Naive B cell (primary cell): ENCODE measurements at regions not wholly inside any gene's neighbourhood (a gene's known extent, or its start where the extent isn't known, plus 50 kb on each side); places are given as distances from the start of the nearest gene placed in this dataset.

Source experiments
- ATAC-seq, 2 donors: fragments of 150-1000 bp; cut with Tn5 transposase; 2 replicates each; pipeline ENCODE4 v1.10.0; 2021; ENCODE audit warnings: low read depth in 2 of 2, mild to moderate bottlenecking in 2 of 2, moderate library complexity in 2 of 2
- DNase-seq: peaks from one replicate; pipeline ENCODE4 v3.0.0; 2022
- H3K27ac Mint-ChIP-seq, 6 donors: one replicate each; pipeline ENCODE4 v1.8.0; 2020 to 2022; ENCODE audit warnings: mild to moderate bottlenecking in 6 of 6, mixed read lengths in 6 of 6, moderate library complexity in 5 of 6, inconsistent platforms in 2 of 6
- H3K27me3 Mint-ChIP-seq, 3 donors: one replicate each; pipeline ENCODE4 v1.8.0; 2021 to 2022; ENCODE audit warnings: mixed read lengths in 3 of 3, mild to moderate bottlenecking in 1 of 3
- H3K36me3 Mint-ChIP-seq, 2 donors: one replicate each; pipeline ENCODE4 v1.8.0; 2020 to 2022; ENCODE audit warnings: mixed read lengths in 2 of 2, inconsistent platforms in 1 of 2, mild to moderate bottlenecking in 1 of 2
- H3K4me1 Mint-ChIP-seq, 3 donors: one replicate each; pipeline ENCODE4 v1.8.0; 2020 to 2022; ENCODE audit warnings: mixed read lengths in 3 of 3, inconsistent platforms in 1 of 3, mild to moderate bottlenecking in 1 of 3, moderate library complexity in 1 of 3
- H3K4me3 Mint-ChIP-seq, 8 donors: one replicate each; pipeline ENCODE4 v1.8.0; 2020 to 2022; ENCODE audit warnings: mild to moderate bottlenecking in 8 of 8, mixed read lengths in 8 of 8, moderate library complexity in 8 of 8, inconsistent platforms in 2 of 8
- H3K9me3 Mint-ChIP-seq, 7 donors: one replicate each; pipeline ENCODE4 v1.8.0; 2020 to 2022; ENCODE audit warnings: mixed read lengths in 7 of 7, mild to moderate bottlenecking in 5 of 7, inconsistent platforms in 2 of 7, moderate library complexity in 1 of 7

- Mint-ChIP-seq H3K9me3 (no peaks in the 10 kb centered on the region), H3K4me3 (no peak overlapping the region), H3K36me3 (no peaks in the 10 kb centered on the region), H3K4me1 (no peaks in the 10 kb centered on the region), H3K27me3 (no peaks in the 10 kb centered on the region), H3K27ac (no peak overlapping the region)
- ATAC-seq (no peak), DNase-seq (no peak)
Observed at GRCh38 chr2:164439885-164440284, 181.4 kb downstream of the GRB14 start.

- ATAC-seq = no peak
- Mint-ChIP-seq H3K4me3 (no peak overlapping the region), H3K27me3 (no peaks in the 10 kb centered on the region), H3K27ac (no peak overlapping the region), H3K4me1 (no peaks in the 10 kb centered on the region), H3K36me3 (no peaks in the 10 kb centered on the region), H3K9me3 (no peaks in the 10 kb centered on the region)
- DNase-seq = no peak
Observed at GRCh38 chr2:164439235-164439634, 182.0 kb downstream of the GRB14 start.

- ATAC-seq = no peak
- Mint-ChIP-seq H3K27ac (no peak overlapping the region), H3K4me3 (no peak overlapping the region), H3K4me1 (no peaks in the 10 kb centered on the region), H3K9me3 (no peaks in the 10 kb centered on the region), H3K27me3 (no peaks in the 10 kb centered on the region), H3K36me3 (no peaks in the 10 kb centered on the region)
- no peak for DNase-seq
Observed at GRCh38 chr2:164438490-164439205, 182.6 kb downstream of the GRB14 start.

- ATAC-seq (no peak), DNase-seq (no peak)
- H3K9me3 Mint-ChIP-seq = no peaks in the 10 kb centered on the region
- H3K27me3 Mint-ChIP-seq = no peaks in the 10 kb centered on the region
- H3K36me3 Mint-ChIP-seq = no peaks in the 10 kb centered on the region
- H3K4me1 Mint-ChIP-seq = no peaks in the 10 kb centered on the region
- no peak overlapping the region for H3K27ac Mint-ChIP-seq
- no peak overlapping the region for H3K4me3 Mint-ChIP-seq
Observed at GRCh38 chr2:164436131-164436530, 185.2 kb downstream of the GRB14 start.

GRCh38 chr2:164430166-164430783 is 191.0 kb downstream of the GRB14 start:
- Mint-ChIP-seq H3K9me3 (no peaks in the 10 kb centered on the region), H3K27ac (no peak overlapping the region), H3K4me1 (no peaks in the 10 kb centered on the region), H3K27me3 (no peaks in the 10 kb centered on the region), H3K36me3 (no peaks in the 10 kb centered on the region), H3K4me3 (no peak overlapping the region)
- ATAC-seq (no peak), DNase-seq (no peak)

- H3K4me1 Mint-ChIP-seq = no peaks in the 10 kb centered on the region
- H3K9me3 Mint-ChIP-seq = no peaks in the 10 kb centered on the region
- no peaks in the 10 kb centered on the region for H3K27me3 Mint-ChIP-seq
- H3K4me3 Mint-ChIP-seq = no peak overlapping the region
- H3K27ac Mint-ChIP-seq = no peak overlapping the region
- DNase-seq (no peak), ATAC-seq (no peak)
- H3K36me3 Mint-ChIP-seq = no peaks in the 10 kb centered on the region
Observed at GRCh38 chr2:164429354-164429753, 191.9 kb downstream of the GRB14 start.

GRCh38 chr2:164427111-164427510 is 194.2 kb downstream of the GRB14 start:
- DNase-seq (no peak), ATAC-seq (no peak)
- H3K27me3 Mint-ChIP-seq = no peaks in the 10 kb centered on the region
- no peaks in the 10 kb centered on the region for H3K9me3 Mint-ChIP-seq
- no peaks in the 10 kb centered on the region for H3K4me1 Mint-ChIP-seq
- H3K27ac Mint-ChIP-seq = no peak overlapping the region
- H3K36me3 Mint-ChIP-seq = no peaks in the 10 kb centered on the region
- no peak overlapping the region for H3K4me3 Mint-ChIP-seq

- DNase-seq (no peak), ATAC-seq (no peak)
- H3K27ac Mint-ChIP-seq = no peak overlapping the region
Observed at GRCh38 chr2:164420787-164421186, 200.5 kb downstream of the GRB14 start.

GRCh38 chr2:164412831-164413230 is 208.5 kb downstream of the GRB14 start:
- Mint-ChIP-seq H3K27ac (no peak overlapping the region), H3K36me3 (no peaks in the 10 kb centered on the region), H3K27me3 (no peaks in the 10 kb centered on the region), H3K9me3 (no peaks in the 10 kb centered on the region), H3K4me1 (no peaks in the 10 kb centered on the region), H3K4me3 (no peak overlapping the region)
- no peak for DNase-seq
- no peak for ATAC-seq

More at GRCh38 chr2:164420787-164421186, 200.5 kb downstream of the GRB14 start:
- Mint-ChIP-seq H3K4me1 (no peaks in the 10 kb centered on the region), H3K9me3 (no peaks in the 10 kb centered on the region), H3K27me3 (no peaks in the 10 kb centered on the region), H3K36me3 (no peaks in the 10 kb centered on the region), H3K4me3 (no peak overlapping the region)

GRCh38 chr2:164389411-164389810 is 231.9 kb downstream of the GRB14 start:
- H3K4me1 Mint-ChIP-seq = no peaks in the 10 kb centered on the region
- ATAC-seq (no peak), DNase-seq (no peak)
- no peaks in the 10 kb centered on the region for H3K9me3 Mint-ChIP-seq
- no peaks in the 10 kb centered on the region for H3K27me3 Mint-ChIP-seq
- no peak overlapping the region for H3K4me3 Mint-ChIP-seq
- H3K27ac Mint-ChIP-seq = no peak overlapping the region
- no peaks in the 10 kb centered on the region for H3K36me3 Mint-ChIP-seq

- H3K27ac Mint-ChIP-seq = no peak overlapping the region
- DNase-seq (no peak), ATAC-seq (no peak)
- H3K4me3 Mint-ChIP-seq = no peak overlapping the region
- H3K4me1 Mint-ChIP-seq = no peaks in the 10 kb centered on the region
- no peaks in the 10 kb centered on the region for H3K27me3 Mint-ChIP-seq
- H3K36me3 Mint-ChIP-seq = no peaks in the 10 kb centered on the region
- no peaks in the 10 kb centered on the region for H3K9me3 Mint-ChIP-seq
Observed at GRCh38 chr2:164388511-164388910, 232.8 kb downstream of the GRB14 start.

- H3K27me3 Mint-ChIP-seq = no peaks in the 10 kb centered on the region
- DNase-seq = no peak
- no peak for ATAC-seq
- no peak overlapping the region for H3K4me3 Mint-ChIP-seq
- no peaks in the 10 kb centered on the region for H3K4me1 Mint-ChIP-seq
- no peak overlapping the region for H3K27ac Mint-ChIP-seq
- H3K36me3 Mint-ChIP-seq = no peaks in the 10 kb centered on the region
- no peaks in the 10 kb centered on the region for H3K9me3 Mint-ChIP-seq
Observed at GRCh38 chr2:164386231-164386630, 235.1 kb downstream of the GRB14 start.

GRCh38 chr2:164384434-164384833 is 236.8 kb downstream of the GRB14 start:
- Mint-ChIP-seq H3K27ac (no peak overlapping the region), H3K4me1 (no peaks in the 10 kb centered on the region), H3K27me3 (no peaks in the 10 kb centered on the region), H3K4me3 (no peak overlapping the region), H3K9me3 (no peaks in the 10 kb centered on the region), H3K36me3 (no peaks in the 10 kb centered on the region)
- DNase-seq (no peak), ATAC-seq (no peak)

GRCh38 chr2:164371916-164372315 is 249.4 kb downstream of the GRB14 start:
- DNase-seq = no peak
- no peak overlapping the region for H3K4me3 Mint-ChIP-seq
- peaks cover 2 to 43% (median 5%) of the 10 kb centered on the region in 7 donors for H3K9me3 Mint-ChIP-seq
- H3K4me1 Mint-ChIP-seq = no peaks in the 10 kb centered on the region
- no peaks in the 10 kb centered on the region for H3K36me3 Mint-ChIP-seq
- ATAC-seq = no peak
- H3K27me3 Mint-ChIP-seq = no peaks in the 10 kb centered on the region
- no peak overlapping the region for H3K27ac Mint-ChIP-seq
